ENCODE measurements at regions not wholly inside any gene's neighbourhood (a gene's known extent, or its start where the extent isn't known, plus 50 kb on each side); places are given as distances from the start of the nearest gene placed in this dataset.
A peak's percentile ranks its signal among the peaks of the same experiment; 100 is the strongest.

- Histone ChIP-seq H3K36me3 (replicated peaks in 1 of 2) (no peaks in the 10 kb centered on the region), H3K4me1 (replicated peaks in 1 of 2) (peaks cover 0 to 7% of the 10 kb centered on the region in 2 donors), H3K27ac (peak overlapping the region in 3 of 5 donors; percentile 31 to 58 (median 45)), H3K9me3 (replicated peaks in 1 of 3) (no peaks in the 10 kb centered on the region), H3K4me3 (peak overlapping the region in 1 of 4 donors; percentile 0), H3K27me3 (no peaks in the 10 kb centered on the region)
- TF ChIP-seq POLR2A (IDR thresholded peaks at IDR 0.05) = peak in 1 of 2 donors; percentile 14
- no peak for TF ChIP-seq CTCF (IDR thresholded peaks at IDR 0.05)
- 20 to 45% (median 36%) methylated on average over 6 of the region's 6 CpGs for WGBS, 4 donors
- DNase-seq = peak in 4 of 7 donors; percentile 12 to 31 (median 28)
- intact Hi-C loops (cut with DNase I) = no loop called here
These were observed 167.3 kb upstream of the C1GALT1 start for GRCh38 chr7:7014827-7015595.

GRCh38 chr7:7017707-7018280, 164.6 kb upstream of the C1GALT1 start:
- no peak for DNase-seq
- 76 to 85% (median 81%) methylated on average over 4 of the region's 4 CpGs for WGBS, 4 donors

GRCh38 chr7:7018290-7018689, 164.1 kb upstream of the C1GALT1 start:
- Histone ChIP-seq H3K36me3 (replicated peaks in 1 of 2) (no peaks in the 10 kb centered on the region), H3K27me3 (no peaks in the 10 kb centered on the region), H3K4me3 (no peak overlapping the region), H3K27ac (no peak overlapping the region), H3K4me1 (replicated peaks in 1 of 2) (peaks cover 0 to 7% of the 10 kb centered on the region in 2 donors), H3K9me3 (replicated peaks in 1 of 3) (no peaks in the 10 kb centered on the region)
- TF ChIP-seq POLR2A (IDR thresholded peaks at IDR 0.05) (no peak), CTCF (IDR thresholded peaks at IDR 0.05) (no peak)
- no peak for DNase-seq
- 91 to 97% (median 94%) methylated on average over 1 of the region's 1 CpG for WGBS, 4 donors
- intact Hi-C loops (cut with DNase I) = no loop called here

More at GRCh38 chr7:7017707-7018280, 164.6 kb upstream of the C1GALT1 start:
- Histone ChIP-seq H3K36me3 (replicated peaks in 1 of 2) (no peaks in the 10 kb centered on the region), H3K27ac (no peak overlapping the region), H3K4me1 (replicated peaks in 1 of 2) (peaks cover 0 to 7% of the 10 kb centered on the region in 2 donors), H3K4me3 (no peak overlapping the region), H3K27me3 (no peaks in the 10 kb centered on the region), H3K9me3 (replicated peaks in 1 of 3) (no peaks in the 10 kb centered on the region)
- intact Hi-C loops (cut with DNase I) = no loop called here
- TF ChIP-seq POLR2A (IDR thresholded peaks at IDR 0.05) (no peak), CTCF (IDR thresholded peaks at IDR 0.05) (no peak)

GRCh38 chr7:7032221-7032620, 150.1 kb upstream of the C1GALT1 start:
- intact Hi-C loops (cut with DNase I) = no loop called here

More at GRCh38 chr7:7032221-7032620, 150.1 kb upstream of the C1GALT1 start:
- TF ChIP-seq POLR2A (IDR thresholded peaks at IDR 0.05) (no peak), CTCF (IDR thresholded peaks at IDR 0.05) (no peak)
- Histone ChIP-seq H3K4me3 (no peak overlapping the region), H3K9me3 (replicated peaks in 1 of 3) (no peaks in the 10 kb centered on the region), H3K4me1 (replicated peaks in 1 of 2) (no peaks in the 10 kb centered on the region), H3K27me3 (no peaks in the 10 kb centered on the region), H3K36me3 (replicated peaks in 1 of 2) (no peaks in the 10 kb centered on the region), H3K27ac (no peak overlapping the region)
- no peak for DNase-seq
- 88 to 93% (median 91%) methylated on average over 4 of the region's 4 CpGs for WGBS, 4 donors

Measured in adrenal gland (tissue), 9 donors.